Calu3 (cell line): ENCODE measurements at regions not wholly inside any gene's neighbourhood (a gene's known extent, or its start where the extent isn't known, plus 50 kb on each side); places are given as distances from the start of the nearest gene placed in this dataset.

Experiments
- BruUV-seq: library from RNA; stranded (reverse); fragments of 400-500 nt; replicated peaks from 2 replicates; lab custom pipeline; 2021; lab: Mats Ljungman, UMichigan
- CTCF ChIA-PET: fragments of 300-600 bp; sonication (Branson Sonifier 250); formaldehyde crosslinking; loops from one replicate; lab custom pipeline; 2022; ENCODE audit warnings: antibody characterized with exemption; lab: Charles Lee
- DNase-seq: peaks from one replicate; pipeline ENCODE4 v3.0.0; 2022
- H3K27ac Mint-ChIP-seq: one replicate; pipeline ENCODE4 v1.8.0; 2022; ENCODE audit warnings: mixed read lengths; ENCODE audit not compliant: unreplicated experiment
- H3K27me3 Mint-ChIP-seq: one replicate; pipeline ENCODE4 v1.8.0; 2022; ENCODE audit warnings: mixed read lengths; ENCODE audit not compliant: unreplicated experiment
- H3K36me3 Mint-ChIP-seq: one replicate; pipeline ENCODE4 v1.8.0; 2022; ENCODE audit warnings: mild to moderate bottlenecking, moderate library complexity, mixed read lengths; ENCODE audit not compliant: insufficient read depth, unreplicated experiment
- H3K4me1 Mint-ChIP-seq: one replicate; pipeline ENCODE4 v1.8.0; 2022; ENCODE audit warnings: mild to moderate bottlenecking, low read depth, mixed read lengths; ENCODE audit not compliant: unreplicated experiment
- H3K4me3 Mint-ChIP-seq: one replicate; pipeline ENCODE4 v1.8.0; 2022; ENCODE audit warnings: mild to moderate bottlenecking, low read depth, moderate library complexity, mixed read lengths; ENCODE audit not compliant: unreplicated experiment
- H3K9me3 Mint-ChIP-seq: one replicate; pipeline ENCODE4 v1.8.0; 2022; ENCODE audit warnings: low read depth, mixed read lengths; ENCODE audit not compliant: unreplicated experiment
- CTCF ChIP-seq: fragments of 200-600 bp; IDR thresholded peaks from one replicate; pipeline ENCODE4 v1.8.0; 2022; ENCODE audit warnings: antibody characterized with exemption; ENCODE audit not compliant: unreplicated experiment
- intact Hi-C: fragments of 100-400 bp; cut with micrococcal nuclease; formaldehyde crosslinking; loops from one replicate; pipeline ENCODE4 v1.10.0; 2022; ENCODE audit not compliant: unreplicated experiment

- Mint-ChIP-seq H3K4me3 (no peak overlapping the region), H3K4me1 (no peaks in the 10 kb centered on the region), H3K36me3 (no peaks in the 10 kb centered on the region), H3K27ac (no peak overlapping the region), H3K9me3 (peaks cover 14% of the 10 kb centered on the region), H3K27me3 (no peaks in the 10 kb centered on the region)
- intact Hi-C loops: no loop called here
- BruUV-seq: no TSS peak
- no peak for TF ChIP-seq CTCF
- DNase-seq: no peak
- CTCF ChIA-PET: no interaction called here
Observed at GRCh38 chr1:72851597-72851996, 569.3 kb upstream of the NEGR1 start.

GRCh38 chr1:72848997-72849396, 566.7 kb upstream of the NEGR1 start:
- no TSS peak for BruUV-seq
- Mint-ChIP-seq H3K36me3 (no peaks in the 10 kb centered on the region), H3K27ac (no peak overlapping the region), H3K4me3 (no peak overlapping the region), H3K9me3 (peaks cover 17% of the 10 kb centered on the region), H3K27me3 (no peaks in the 10 kb centered on the region), H3K4me1 (no peaks in the 10 kb centered on the region)
- CTCF ChIA-PET: no interaction called here
- intact Hi-C loops: loop anchor here (5.0 kb wide), 1 partner anchor 227 kb away; no protein-coding TSS in a partner anchor
- no peak for TF ChIP-seq CTCF
- no peak for DNase-seq

- H3K27ac Mint-ChIP-seq: no peak overlapping the region
- H3K4me1 Mint-ChIP-seq: no peaks in the 10 kb centered on the region
- no TSS peak for BruUV-seq
- no peak for TF ChIP-seq CTCF
- DNase-seq: no peak
- H3K36me3 Mint-ChIP-seq: no peaks in the 10 kb centered on the region
- H3K27me3 Mint-ChIP-seq: no peaks in the 10 kb centered on the region
- H3K9me3 Mint-ChIP-seq: peaks cover 20% of the 10 kb centered on the region
- intact Hi-C loops: loop anchor here (5.0 kb wide), 1 partner anchor 225 kb away; no protein-coding TSS in a partner anchor
- no peak overlapping the region for H3K4me3 Mint-ChIP-seq
- CTCF ChIA-PET: no interaction called here
Observed at GRCh38 chr1:72847651-72848050, 565.3 kb upstream of the NEGR1 start.

GRCh38 chr1:72846476-72847278, 564.3 kb upstream of the NEGR1 start:
- H3K27me3 Mint-ChIP-seq: no peaks in the 10 kb centered on the region
- intact Hi-C loops: loop anchor here (5.0 kb wide), 1 partner anchor 224 kb away; no protein-coding TSS in a partner anchor
- CTCF ChIA-PET: no interaction called here
- no peak for DNase-seq
- H3K9me3 Mint-ChIP-seq: peaks cover 19% of the 10 kb centered on the region
- no TSS peak for BruUV-seq
- no peak overlapping the region for H3K4me3 Mint-ChIP-seq
- no peak overlapping the region for H3K27ac Mint-ChIP-seq
- H3K36me3 Mint-ChIP-seq: no peaks in the 10 kb centered on the region
- no peak for TF ChIP-seq CTCF
- no peaks in the 10 kb centered on the region for H3K4me1 Mint-ChIP-seq
